ENCODE measurements at regions not wholly inside any gene's neighbourhood (a gene's known extent, or its start where the extent isn't known, plus 50 kb on each side); places are given as distances from the start of the nearest gene placed in this dataset.

- Histone ChIP-seq H3K9me3 (ENCODE audit: control insufficient read depth in 4 of 4, low read length in 3 of 4) (no peaks in the 10 kb centered on the region), H3K27me3 (ENCODE audit: control insufficient read depth in 4 of 4, insufficient read depth in 4 of 4, low read length in 3 of 4) (no peaks in the 10 kb centered on the region), H3K36me3 (ENCODE audit: control insufficient read depth in 4 of 4, insufficient read depth in 3 of 4, low read depth in 1 of 4, low read length in 3 of 4) (no peaks in the 10 kb centered on the region), H3K9ac (ENCODE audit: low read depth in 1 of 2, low read length in 2 of 2) (no peak overlapping the region), H3K4me3 (ENCODE audit: low read depth in 1 of 3, low read length in 3 of 3) (no peak overlapping the region), H3K4me1 (ENCODE audit: control insufficient read depth in 4 of 4, insufficient read depth in 4 of 4, low read length in 3 of 4) (peaks cover 5 to 17% (median 12%) of the 10 kb centered on the region in 4 donors), H3K27ac (ENCODE audit: low read depth in 1 of 2, low read length in 2 of 2) (no peak overlapping the region)
- no peak for TF ChIP-seq HNF4A (conservative IDR thresholded peaks at IDR 0.05)
- TF ChIP-seq GABPA (IDR thresholded peaks at IDR 0.05 in 1 of 2, conservative IDR thresholded peaks at IDR 0.05 in 1 of 2), result no peak
- no peak for TF ChIP-seq ZBTB33 (IDR thresholded peaks at IDR 0.05)
- TF ChIP-seq EGR1 (IDR thresholded peaks at IDR 0.05; ENCODE audit: low read depth in 2 of 2), result no peak
- TF ChIP-seq JUND (IDR thresholded peaks at IDR 0.05), result no peak
- no peak for TF ChIP-seq REST (IDR thresholded peaks at IDR 0.05)
- TF ChIP-seq RXRA (IDR thresholded peaks at IDR 0.05), result no peak
- no peak for TF ChIP-seq MAX (IDR thresholded peaks at IDR 0.05)
- TF ChIP-seq, protein P1, sequence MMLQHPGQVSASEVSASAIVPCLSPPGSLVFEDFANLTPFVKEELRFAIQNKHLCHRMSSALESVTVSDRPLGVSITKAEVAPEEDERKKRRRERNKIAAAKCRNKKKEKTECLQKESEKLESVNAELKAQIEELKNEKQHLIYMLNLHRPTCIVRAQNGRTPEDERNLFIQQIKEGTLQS (IDR thresholded peaks at IDR 0.05), result no peak
- TF ChIP-seq RAD21 (IDR thresholded peaks at IDR 0.05), result no peak
- TF ChIP-seq HNF4G (IDR thresholded peaks at IDR 0.05), result no peak
- TF ChIP-seq, protein P2, sequence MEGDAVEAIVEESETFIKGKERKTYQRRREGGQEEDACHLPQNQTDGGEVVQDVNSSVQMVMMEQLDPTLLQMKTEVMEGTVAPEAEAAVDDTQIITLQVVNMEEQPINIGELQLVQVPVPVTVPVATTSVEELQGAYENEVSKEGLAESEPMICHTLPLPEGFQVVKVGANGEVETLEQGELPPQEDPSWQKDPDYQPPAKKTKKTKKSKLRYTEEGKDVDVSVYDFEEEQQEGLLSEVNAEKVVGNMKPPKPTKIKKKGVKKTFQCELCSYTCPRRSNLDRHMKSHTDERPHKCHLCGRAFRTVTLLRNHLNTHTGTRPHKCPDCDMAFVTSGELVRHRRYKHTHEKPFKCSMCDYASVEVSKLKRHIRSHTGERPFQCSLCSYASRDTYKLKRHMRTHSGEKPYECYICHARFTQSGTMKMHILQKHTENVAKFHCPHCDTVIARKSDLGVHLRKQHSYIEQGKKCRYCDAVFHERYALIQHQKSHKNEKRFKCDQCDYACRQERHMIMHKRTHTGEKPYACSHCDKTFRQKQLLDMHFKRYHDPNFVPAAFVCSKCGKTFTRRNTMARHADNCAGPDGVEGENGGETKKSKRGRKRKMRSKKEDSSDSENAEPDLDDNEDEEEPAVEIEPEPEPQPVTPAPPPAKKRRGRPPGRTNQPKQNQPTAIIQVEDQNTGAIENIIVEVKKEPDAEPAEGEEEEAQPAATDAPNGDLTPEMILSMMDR (IDR thresholded peaks at IDR 0.05; ENCODE audit: low read depth, low read length, missing input control), result no peak
- TF ChIP-seq FOXA2 (IDR thresholded peaks at IDR 0.05), result no peak
- no peak for TF ChIP-seq YY1 (IDR thresholded peaks at IDR 0.05)
- no peak for TF ChIP-seq TAF1 (conservative IDR thresholded peaks at IDR 0.05)
- TF ChIP-seq FOXA1 (IDR thresholded peaks at IDR 0.05), result no peak
- no peak for TF ChIP-seq NR2F2 (IDR thresholded peaks at IDR 0.05)
- TF ChIP-seq SP1 (IDR thresholded peaks at IDR 0.05), result no peak
- no peak for DNase-seq (ENCODE audit: low spot score)
- WGBS, result 64% methylated on average over 7 of the region's 7 CpGs
These were observed 56.3 kb upstream of the TMCO5A start for GRCh38 chr15:37877851-37878741.

Data from liver (tissue), 8 donors.